B cell (primary cell): ENCODE measurements at regions not wholly inside any gene's neighbourhood (a gene's known extent, or its start where the extent isn't known, plus 50 kb on each side); places are given as distances from the start of the nearest gene placed in this dataset.

ENCODE experiments used
- EZH2 ChIP-seq: IDR thresholded peaks from 2 replicates; pipeline ENCODE4 v1.6.1; 2012; ENCODE audit warnings: borderline replicate concordance, low read depth, mild to moderate bottlenecking, moderate library complexity, low read length; ENCODE audit not compliant: insufficient read depth, poor library complexity, severe bottlenecking
- TF ChIP-seq, protein P1 (sequence below): fragments of 200-600 bp; IDR thresholded peaks from one replicate; pipeline ENCODE4 v1.8.0; 2022; ENCODE audit warnings: antibody characterized with exemption, mild to moderate bottlenecking

DNA sequence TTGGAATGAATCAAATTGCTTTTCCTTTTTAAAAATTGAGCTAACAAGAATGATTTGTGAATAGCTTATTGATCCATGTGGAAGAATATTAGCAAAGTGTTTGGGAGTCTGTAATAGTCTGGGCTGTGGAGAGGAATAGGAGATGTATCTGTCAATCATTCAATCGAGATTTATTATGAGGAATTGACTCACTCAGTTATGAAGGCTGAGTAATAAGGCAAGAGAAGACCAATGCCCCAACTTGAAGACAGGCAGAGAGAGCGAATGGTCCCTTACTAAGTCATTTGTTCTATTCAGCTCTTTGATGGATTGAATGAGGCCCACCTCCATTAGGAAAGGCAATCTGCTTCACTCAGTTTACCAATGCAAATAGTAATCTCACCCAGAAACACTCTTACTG lies 403.0 kb downstream of the CD83 start:
- TF ChIP-seq, protein P1, sequence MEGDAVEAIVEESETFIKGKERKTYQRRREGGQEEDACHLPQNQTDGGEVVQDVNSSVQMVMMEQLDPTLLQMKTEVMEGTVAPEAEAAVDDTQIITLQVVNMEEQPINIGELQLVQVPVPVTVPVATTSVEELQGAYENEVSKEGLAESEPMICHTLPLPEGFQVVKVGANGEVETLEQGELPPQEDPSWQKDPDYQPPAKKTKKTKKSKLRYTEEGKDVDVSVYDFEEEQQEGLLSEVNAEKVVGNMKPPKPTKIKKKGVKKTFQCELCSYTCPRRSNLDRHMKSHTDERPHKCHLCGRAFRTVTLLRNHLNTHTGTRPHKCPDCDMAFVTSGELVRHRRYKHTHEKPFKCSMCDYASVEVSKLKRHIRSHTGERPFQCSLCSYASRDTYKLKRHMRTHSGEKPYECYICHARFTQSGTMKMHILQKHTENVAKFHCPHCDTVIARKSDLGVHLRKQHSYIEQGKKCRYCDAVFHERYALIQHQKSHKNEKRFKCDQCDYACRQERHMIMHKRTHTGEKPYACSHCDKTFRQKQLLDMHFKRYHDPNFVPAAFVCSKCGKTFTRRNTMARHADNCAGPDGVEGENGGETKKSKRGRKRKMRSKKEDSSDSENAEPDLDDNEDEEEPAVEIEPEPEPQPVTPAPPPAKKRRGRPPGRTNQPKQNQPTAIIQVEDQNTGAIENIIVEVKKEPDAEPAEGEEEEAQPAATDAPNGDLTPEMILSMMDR = no peak
- TF ChIP-seq EZH2 = no peak
